Epithelial cell of proximal tubule (primary cell): ENCODE measurements at regions not wholly inside any gene's neighbourhood (a gene's known extent, or its start where the extent isn't known, plus 50 kb on each side); places are given as distances from the start of the nearest gene placed in this dataset.
"Not testable (repeated sequence)": the region's sequence is repeated elsewhere in the genome, so short reads cannot be mapped to it uniquely, and the experiment has no call there.

ENCODE experiments used
- DNase-seq: peaks from one replicate; pipeline ENCODE4 v3.0.0-alpha.2; 2011; ENCODE audit warnings: low read depth
- H3K4me3 ChIP-seq: 2 replicates; pipeline ENCODE4 v1.5.1; 2011; ENCODE audit warnings: low read depth, mild to moderate bottlenecking, low read length
- TF ChIP-seq, protein P1 (sequence below): conservative IDR thresholded peaks from 2 replicates; pipeline ENCODE4 v1.5.1; 2012; ENCODE audit warnings: low read depth, mild to moderate bottlenecking, low read length

DNA sequence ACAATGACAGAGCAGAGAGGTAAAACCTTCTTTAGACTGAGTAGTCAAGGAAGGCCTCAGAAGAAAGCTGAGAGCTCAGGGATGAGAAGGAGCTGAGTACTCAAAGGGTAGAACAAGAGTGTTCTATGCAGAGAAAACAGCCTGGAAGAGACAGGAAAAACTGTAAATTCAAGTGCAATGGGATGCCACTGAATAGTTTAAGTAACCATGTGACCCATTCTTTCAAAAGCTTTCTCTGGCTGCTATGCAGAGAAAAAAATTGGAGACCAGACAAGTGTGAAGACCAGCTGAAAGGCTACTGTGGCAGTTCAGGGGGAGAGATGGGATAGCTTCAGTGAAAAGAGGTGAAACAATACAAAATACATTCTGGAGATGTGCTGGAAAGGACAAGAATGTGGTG is 61.3 kb upstream of the RNF38 start:
- no peak overlapping the region for H3K4me3 ChIP-seq
- TF ChIP-seq, protein P1, sequence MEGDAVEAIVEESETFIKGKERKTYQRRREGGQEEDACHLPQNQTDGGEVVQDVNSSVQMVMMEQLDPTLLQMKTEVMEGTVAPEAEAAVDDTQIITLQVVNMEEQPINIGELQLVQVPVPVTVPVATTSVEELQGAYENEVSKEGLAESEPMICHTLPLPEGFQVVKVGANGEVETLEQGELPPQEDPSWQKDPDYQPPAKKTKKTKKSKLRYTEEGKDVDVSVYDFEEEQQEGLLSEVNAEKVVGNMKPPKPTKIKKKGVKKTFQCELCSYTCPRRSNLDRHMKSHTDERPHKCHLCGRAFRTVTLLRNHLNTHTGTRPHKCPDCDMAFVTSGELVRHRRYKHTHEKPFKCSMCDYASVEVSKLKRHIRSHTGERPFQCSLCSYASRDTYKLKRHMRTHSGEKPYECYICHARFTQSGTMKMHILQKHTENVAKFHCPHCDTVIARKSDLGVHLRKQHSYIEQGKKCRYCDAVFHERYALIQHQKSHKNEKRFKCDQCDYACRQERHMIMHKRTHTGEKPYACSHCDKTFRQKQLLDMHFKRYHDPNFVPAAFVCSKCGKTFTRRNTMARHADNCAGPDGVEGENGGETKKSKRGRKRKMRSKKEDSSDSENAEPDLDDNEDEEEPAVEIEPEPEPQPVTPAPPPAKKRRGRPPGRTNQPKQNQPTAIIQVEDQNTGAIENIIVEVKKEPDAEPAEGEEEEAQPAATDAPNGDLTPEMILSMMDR = no peak
- no peak for DNase-seq

DNA sequence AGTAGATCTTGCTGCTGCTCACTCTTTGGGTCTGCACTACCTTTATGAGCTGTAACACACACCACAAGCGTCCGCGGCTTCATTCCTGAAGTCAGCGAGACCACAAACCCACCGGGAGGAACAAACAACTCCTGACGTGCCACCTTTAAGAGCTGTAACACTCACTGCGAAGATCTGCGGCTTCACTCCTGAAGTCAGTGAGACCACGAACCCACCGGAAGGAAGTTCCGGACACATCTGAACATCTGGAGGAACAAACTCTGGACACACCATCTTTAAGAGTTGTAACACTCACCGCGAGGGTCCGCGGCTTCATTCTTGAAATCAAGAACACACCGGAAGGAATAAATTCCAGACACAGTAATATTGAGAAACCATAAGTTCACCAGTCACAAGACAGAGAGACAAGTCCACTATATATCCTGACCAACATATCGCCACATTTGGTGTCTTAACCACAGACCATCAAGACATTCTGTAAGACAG is 58.4 kb upstream of the RNF38 start:
- not testable (repeated sequence) for DNase-seq, H3K4me3 ChIP-seq

DNA sequence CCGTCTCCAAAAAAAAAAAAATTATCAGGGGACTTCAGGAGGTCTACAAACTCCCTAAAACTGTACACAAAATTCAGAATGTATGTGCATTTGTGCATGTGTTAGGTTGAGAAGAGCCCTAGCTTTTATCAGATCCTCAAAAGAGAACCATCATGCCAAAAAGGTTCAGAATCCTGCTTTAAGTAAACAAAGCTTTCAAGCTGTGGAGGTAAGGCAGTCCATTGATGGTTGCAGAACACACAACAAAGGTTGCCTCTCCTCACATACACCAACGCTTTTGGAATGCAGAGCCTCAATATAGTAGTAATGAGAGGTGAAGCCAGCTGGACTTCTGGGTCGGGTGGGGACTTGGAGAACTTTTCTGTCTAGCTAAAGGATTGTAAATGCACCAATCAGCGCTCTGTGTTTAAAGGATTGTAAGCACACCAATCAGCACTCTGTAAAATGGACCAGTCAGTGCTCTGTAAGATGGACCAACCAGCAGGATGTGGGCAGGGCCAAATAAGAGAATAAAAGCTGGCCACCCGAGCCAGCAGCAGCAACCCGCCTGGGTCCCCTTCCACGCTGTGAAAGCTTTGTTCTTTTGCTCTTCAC is 57.9 kb upstream of the RNF38 start:
- H3K4me3 ChIP-seq = no peak overlapping the region
- TF ChIP-seq, protein P1 = no peak
- DNase-seq = no peak

DNA sequence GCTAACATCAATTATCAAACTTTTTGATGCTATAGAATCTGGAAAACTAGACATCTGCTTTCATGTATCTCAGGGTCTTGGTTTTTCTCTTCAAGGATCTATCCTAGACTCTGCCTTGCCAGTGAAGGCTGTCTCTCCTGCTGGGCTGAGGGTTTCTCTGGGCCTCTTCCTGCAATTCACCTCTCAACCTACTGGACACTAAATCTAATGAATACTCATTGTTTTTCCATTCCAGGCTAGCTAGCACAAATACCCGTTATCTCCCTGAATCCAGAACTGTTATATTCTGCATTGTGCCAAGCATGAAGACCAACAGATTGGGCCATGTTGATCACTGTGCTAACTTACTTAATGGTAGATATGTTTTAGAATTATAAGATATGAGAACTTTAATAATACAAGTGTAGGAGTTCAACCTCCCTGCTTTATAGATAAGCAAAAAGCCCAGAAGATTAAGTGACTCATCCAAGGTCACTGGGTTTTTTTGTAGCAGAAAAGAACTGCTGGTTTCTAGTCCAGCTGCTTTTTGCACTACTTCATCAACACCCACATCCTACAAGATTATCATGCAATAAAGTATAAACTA is 56.5 kb upstream of the RNF38 start:
- no peak for DNase-seq
- TF ChIP-seq, protein P1 = no peak
- H3K4me3 ChIP-seq = no peak overlapping the region

DNA sequence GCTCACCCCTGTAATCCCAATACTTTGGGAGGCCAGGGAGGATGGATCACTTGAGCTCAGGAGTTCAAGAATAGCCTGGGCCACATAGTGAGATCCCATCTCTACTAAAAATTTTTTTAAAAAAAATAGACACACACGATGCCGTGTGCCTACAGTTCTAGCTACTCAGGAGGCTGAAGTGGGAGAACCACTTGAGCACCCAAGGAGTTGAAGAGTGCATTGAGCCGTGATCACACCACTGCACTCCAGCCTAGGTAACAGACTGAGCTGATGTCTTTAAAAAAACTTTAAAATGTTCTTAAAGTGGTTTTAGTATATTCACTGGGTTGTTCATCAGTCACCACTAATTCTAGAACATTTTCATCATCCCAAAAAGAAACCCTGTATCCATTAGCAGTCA is 51.9 kb upstream of the RNF38 start:
- TF ChIP-seq, protein P1 = no peak
- H3K4me3 ChIP-seq = no peak overlapping the region
- DNase-seq = no peak

DNA sequence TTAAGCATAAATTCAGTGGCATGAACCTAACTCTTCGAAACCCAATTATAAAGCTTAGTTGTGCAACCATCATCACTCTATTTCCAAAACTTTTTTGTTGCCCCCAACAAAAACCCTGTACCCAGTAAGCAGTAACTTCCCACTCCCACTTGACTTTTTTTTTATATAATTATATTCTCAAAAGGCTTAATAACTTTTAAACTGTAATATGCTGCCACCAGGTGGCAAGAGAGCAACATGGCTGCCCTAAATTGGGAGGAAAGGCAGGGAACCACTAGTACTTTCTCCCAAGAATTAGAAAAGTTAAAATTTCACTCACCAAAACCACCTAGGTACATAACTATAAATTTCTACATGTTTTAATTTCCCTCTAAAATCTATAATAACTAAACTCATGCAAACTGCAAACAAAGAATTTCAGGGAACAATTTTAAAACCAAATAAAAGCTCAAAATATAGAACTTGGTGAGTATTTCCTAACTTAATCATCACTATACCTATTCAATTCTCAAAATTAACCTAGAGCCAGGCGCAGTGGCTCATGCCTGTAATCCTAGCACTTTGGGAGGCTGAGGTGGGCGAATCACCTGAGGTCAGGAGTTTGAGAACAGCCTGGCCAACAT is 50.2 kb upstream of the RNF38 start:
- H3K4me3 ChIP-seq = no peak overlapping the region
- TF ChIP-seq, protein P1 = peak; percentile 84
- DNase-seq = no peak
